ENCODE measurements at regions not wholly inside any gene's neighbourhood (a gene's known extent, or its start where the extent isn't known, plus 50 kb on each side); places are given as distances from the start of the nearest gene placed in this dataset.

DNA sequence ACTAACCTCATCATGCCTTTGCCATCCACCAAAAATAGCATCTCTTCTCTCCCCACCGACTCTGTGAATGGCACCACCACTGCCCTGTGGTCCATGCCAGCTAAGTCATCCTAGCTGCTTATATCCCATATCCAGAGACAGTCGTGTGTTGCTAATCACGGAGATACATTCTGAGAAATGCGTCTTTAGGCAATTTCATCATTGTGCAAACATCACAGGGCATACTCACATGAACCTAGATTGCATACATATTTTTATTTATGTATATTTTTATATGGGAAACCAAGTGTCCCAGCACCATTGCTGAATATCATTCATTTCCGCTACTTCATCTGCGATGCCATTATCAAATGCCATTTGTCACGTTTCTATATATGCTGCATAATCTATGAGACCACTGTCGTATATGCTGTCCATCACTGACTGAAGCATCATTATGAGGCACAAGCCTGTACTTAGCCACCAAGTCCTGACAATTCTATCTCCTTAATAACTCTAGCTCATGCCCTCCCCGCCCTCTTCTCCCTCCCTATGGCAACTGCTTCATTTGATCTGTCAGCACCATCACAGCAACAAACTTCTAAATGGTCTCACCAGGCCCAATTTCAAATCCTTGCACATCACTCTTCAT, 104.2 kb downstream of the HSPH1 start (continued):
- TF ChIP-seq, protein P1, sequence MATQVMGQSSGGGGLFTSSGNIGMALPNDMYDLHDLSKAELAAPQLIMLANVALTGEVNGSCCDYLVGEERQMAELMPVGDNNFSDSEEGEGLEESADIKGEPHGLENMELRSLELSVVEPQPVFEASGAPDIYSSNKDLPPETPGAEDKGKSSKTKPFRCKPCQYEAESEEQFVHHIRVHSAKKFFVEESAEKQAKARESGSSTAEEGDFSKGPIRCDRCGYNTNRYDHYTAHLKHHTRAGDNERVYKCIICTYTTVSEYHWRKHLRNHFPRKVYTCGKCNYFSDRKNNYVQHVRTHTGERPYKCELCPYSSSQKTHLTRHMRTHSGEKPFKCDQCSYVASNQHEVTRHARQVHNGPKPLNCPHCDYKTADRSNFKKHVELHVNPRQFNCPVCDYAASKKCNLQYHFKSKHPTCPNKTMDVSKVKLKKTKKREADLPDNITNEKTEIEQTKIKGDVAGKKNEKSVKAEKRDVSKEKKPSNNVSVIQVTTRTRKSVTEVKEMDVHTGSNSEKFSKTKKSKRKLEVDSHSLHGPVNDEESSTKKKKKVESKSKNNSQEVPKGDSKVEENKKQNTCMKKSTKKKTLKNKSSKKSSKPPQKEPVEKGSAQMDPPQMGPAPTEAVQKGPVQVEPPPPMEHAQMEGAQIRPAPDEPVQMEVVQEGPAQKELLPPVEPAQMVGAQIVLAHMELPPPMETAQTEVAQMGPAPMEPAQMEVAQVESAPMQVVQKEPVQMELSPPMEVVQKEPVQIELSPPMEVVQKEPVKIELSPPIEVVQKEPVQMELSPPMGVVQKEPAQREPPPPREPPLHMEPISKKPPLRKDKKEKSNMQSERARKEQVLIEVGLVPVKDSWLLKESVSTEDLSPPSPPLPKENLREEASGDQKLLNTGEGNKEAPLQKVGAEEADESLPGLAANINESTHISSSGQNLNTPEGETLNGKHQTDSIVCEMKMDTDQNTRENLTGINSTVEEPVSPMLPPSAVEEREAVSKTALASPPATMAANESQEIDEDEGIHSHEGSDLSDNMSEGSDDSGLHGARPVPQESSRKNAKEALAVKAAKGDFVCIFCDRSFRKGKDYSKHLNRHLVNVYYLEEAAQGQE (IDR thresholded peaks at IDR 0.05; ENCODE audit: low read depth, low read length) = no peak
- no peak for TF ChIP-seq ETV6 (conservative IDR thresholded peaks at IDR 0.05 in 1 of 2, IDR thresholded peaks at IDR 0.05 in 1 of 2; ENCODE audit: borderline replicate concordance in 1 of 2, low read depth in 1 of 2)

DNA sequence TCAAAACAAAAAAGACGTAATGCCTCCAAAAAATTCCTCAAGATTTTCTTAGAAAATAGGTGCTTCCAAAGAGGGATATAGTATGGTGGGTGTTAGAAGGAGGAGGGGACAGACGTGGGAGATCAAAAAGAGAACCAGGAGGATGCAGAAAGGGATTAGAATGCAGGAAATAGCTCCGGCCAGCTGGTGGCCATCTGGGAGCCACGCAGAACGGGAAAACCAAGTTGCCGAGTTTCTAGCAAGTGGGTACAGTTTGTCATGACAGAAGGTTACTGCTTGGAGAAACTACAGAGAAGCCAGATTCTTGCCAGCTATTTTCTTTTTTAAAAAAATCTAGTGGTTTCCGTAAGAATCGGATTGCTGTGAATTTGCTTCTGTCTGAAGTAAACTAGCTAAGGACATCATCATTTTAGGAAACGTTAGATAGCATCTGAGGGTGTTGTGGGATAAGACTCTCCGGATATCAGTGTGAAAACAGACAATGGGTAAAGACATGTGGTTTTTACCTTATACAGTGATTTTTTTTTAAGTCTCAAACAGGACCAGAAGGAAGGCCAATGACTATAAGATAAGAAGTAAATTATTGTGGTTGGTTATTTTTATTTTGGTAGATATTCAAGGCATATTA, 104.9 kb downstream of the HSPH1 start:
- ATAC-seq (no peak), DNase-seq (ENCODE audit: low read depth, low spot score) (no peak), FAIRE-seq (no peak)
- Histone ChIP-seq H3K4me2 (ENCODE audit: control insufficient read depth, insufficient read depth) (no peak overlapping the region), H3K79me2 (ENCODE audit: control insufficient read depth, insufficient read depth, low read length) (no peaks in the 10 kb centered on the region), H3K27ac (ENCODE audit: control insufficient read depth, insufficient read depth) (no peak overlapping the region), H3K9ac (ENCODE audit: control insufficient read depth, insufficient read depth, low read length) (no peak overlapping the region), H3K36me3 (ENCODE audit: control insufficient read depth in 2 of 2, insufficient read depth in 2 of 2, low read length in 1 of 2) (no peaks in the 10 kb centered on the region), H2AFZ (ENCODE audit: control insufficient read depth, low read depth, low read length) (no peak overlapping the region), H4K20me1 (ENCODE audit: control insufficient read depth, insufficient read depth) (no peaks in the 10 kb centered on the region), H3K27me3 (replicated peaks in 1 of 2; ENCODE audit: control insufficient read depth in 2 of 2, insufficient read depth in 2 of 2, low read length in 1 of 2) (no peaks in the 10 kb centered on the region), H3K4me3 (no peak overlapping the region), H3K9me3 (replicated peaks; ENCODE audit: control insufficient read depth, insufficient read depth, low read length) (no peaks in the 10 kb centered on the region; the same call in 2 of the 3 replicates), H3K4me1 (ENCODE audit: control insufficient read depth, insufficient read depth, low read length) (no peaks in the 10 kb centered on the region)
- ChIA-PET SMC1A (ENCODE audit: uncharacterized antibody, unreplicated experiment) (interaction anchor here (1.3 kb wide), 1 partner anchor 9 kb away, joined by 3 read pairs; no protein-coding TSS in a partner anchor), RAD21 (ENCODE audit: unreplicated experiment) (interaction anchor here (1.2 kb wide), 1 partner anchor 9 kb away, joined by 3 read pairs; no protein-coding TSS in a partner anchor), POLR2A (no interaction called here), CTCF (interaction anchor here (0.6 to 0.7 kb wide), 2 partner anchors 62 to 150 kb away, joined by 3 read pairs; no protein-coding TSS in a partner anchor)
- in situ Hi-C loops (cut with MboI) = no loop called here
- intact Hi-C loops (cut with micrococcal nuclease; ENCODE audit: unreplicated experiment) = no loop called here
- no TSS peak for BruUV-seq (replicated peaks)
- 44% methylated on average over 10 of the region's 10 CpGs for WGBS (ENCODE audit: insufficient coverage, insufficient replicate concordance, low lambda C conversion rate, missing lambda C conversion rate)
- TF ChIP-seq, protein P2, sequence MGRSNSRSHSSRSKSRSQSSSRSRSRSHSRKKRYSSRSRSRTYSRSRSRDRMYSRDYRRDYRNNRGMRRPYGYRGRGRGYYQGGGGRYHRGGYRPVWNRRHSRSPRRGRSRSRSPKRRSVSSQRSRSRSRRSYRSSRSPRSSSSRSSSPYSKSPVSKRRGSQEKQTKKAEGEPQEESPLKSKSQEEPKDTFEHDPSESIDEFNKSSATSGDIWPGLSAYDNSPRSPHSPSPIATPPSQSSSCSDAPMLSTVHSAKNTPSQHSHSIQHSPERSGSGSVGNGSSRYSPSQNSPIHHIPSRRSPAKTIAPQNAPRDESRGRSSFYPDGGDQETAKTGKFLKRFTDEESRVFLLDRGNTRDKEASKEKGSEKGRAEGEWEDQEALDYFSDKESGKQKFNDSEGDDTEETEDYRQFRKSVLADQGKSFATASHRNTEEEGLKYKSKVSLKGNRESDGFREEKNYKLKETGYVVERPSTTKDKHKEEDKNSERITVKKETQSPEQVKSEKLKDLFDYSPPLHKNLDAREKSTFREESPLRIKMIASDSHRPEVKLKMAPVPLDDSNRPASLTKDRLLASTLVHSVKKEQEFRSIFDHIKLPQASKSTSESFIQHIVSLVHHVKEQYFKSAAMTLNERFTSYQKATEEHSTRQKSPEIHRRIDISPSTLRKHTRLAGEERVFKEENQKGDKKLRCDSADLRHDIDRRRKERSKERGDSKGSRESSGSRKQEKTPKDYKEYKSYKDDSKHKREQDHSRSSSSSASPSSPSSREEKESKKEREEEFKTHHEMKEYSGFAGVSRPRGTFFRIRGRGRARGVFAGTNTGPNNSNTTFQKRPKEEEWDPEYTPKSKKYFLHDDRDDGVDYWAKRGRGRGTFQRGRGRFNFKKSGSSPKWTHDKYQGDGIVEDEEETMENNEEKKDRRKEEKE (IDR thresholded peaks at IDR 0.05) = no peak
- TF ChIP-seq, protein P3, sequence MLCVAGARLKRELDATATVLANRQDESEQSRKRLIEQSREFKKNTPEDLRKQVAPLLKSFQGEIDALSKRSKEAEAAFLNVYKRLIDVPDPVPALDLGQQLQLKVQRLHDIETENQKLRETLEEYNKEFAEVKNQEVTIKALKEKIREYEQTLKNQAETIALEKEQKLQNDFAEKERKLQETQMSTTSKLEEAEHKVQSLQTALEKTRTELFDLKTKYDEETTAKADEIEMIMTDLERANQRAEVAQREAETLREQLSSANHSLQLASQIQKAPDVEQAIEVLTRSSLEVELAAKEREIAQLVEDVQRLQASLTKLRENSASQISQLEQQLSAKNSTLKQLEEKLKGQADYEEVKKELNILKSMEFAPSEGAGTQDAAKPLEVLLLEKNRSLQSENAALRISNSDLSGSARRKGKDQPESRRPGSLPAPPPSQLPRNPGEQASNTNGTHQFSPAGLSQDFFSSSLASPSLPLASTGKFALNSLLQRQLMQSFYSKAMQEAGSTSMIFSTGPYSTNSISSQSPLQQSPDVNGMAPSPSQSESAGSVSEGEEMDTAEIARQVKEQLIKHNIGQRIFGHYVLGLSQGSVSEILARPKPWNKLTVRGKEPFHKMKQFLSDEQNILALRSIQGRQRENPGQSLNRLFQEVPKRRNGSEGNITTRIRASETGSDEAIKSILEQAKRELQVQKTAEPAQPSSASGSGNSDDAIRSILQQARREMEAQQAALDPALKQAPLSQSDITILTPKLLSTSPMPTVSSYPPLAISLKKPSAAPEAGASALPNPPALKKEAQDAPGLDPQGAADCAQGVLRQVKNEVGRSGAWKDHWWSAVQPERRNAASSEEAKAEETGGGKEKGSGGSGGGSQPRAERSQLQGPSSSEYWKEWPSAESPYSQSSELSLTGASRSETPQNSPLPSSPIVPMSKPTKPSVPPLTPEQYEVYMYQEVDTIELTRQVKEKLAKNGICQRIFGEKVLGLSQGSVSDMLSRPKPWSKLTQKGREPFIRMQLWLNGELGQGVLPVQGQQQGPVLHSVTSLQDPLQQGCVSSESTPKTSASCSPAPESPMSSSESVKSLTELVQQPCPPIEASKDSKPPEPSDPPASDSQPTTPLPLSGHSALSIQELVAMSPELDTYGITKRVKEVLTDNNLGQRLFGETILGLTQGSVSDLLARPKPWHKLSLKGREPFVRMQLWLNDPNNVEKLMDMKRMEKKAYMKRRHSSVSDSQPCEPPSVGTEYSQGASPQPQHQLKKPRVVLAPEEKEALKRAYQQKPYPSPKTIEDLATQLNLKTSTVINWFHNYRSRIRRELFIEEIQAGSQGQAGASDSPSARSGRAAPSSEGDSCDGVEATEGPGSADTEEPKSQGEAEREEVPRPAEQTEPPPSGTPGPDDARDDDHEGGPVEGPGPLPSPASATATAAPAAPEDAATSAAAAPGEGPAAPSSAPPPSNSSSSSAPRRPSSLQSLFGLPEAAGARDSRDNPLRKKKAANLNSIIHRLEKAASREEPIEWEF (IDR thresholded peaks at IDR 0.05; ENCODE audit: insufficient replicate concordance, low read depth, low read length) = no peak
- TF ChIP-seq RCOR1 (conservative IDR thresholded peaks at IDR 0.05; ENCODE audit: low read depth, low read length) (no peak), BCL11A (IDR thresholded peaks at IDR 0.05; ENCODE audit: low read depth, low read length) (no peak)

Data from GM12878 (cell line).